ENCODE measurements at regions not wholly inside any gene's neighbourhood (a gene's known extent, or its start where the extent isn't known, plus 50 kb on each side); places are given as distances from the start of the nearest gene placed in this dataset.

DNA sequence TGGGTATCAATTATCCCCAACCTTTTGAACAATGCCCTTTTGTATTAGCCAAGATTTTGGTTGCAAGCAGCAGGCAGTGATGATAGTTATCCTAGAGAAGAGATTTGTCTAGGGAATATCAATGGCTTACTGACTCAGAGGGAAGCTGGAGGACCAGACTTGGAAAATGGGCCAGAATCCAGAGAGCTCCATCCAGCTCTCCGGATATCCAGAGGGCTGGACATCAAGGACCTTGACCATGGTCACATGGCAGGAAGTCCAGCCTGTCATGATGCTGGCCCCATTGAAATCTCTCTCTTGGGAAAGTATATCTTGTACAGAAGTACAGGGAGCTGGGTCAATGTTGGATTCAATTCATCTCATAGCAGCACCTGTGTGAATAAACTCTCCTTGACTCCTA, 148.5 kb upstream of the PDZRN3 start:
- no peak overlapping the region for H3K4me3 ChIP-seq
- no peaks in the 10 kb centered on the region for H3K36me3 ChIP-seq
- no peaks in the 10 kb centered on the region for H3K27me3 ChIP-seq (replicated peaks; ENCODE audit: insufficient read depth)
- no peak overlapping the region for H3K27ac ChIP-seq
- TF ChIP-seq POLR2AphosphoS5 (IDR thresholded peaks at IDR 0.05) (no peak), CTCF (IDR thresholded peaks at IDR 0.05) (no peak), POLR2A (IDR thresholded peaks at IDR 0.05) (no peak)
- no peaks in the 10 kb centered on the region for H3K4me1 ChIP-seq (replicated peaks)
- 28% methylated on average over 1 of the region's 1 CpG for WGBS
- DNase-seq (ENCODE audit: low spot score) = no peak
- intact Hi-C loops (cut with DNase I) = no loop called here
- H3K9me3 ChIP-seq = no peaks in the 10 kb centered on the region

GRCh38 chr3:73772076-73772886, 147.5 kb upstream of the PDZRN3 start:
- intact Hi-C loops (cut with DNase I) = no loop called here
- H3K4me3 ChIP-seq = no peak overlapping the region
- H3K27me3 ChIP-seq (replicated peaks; ENCODE audit: insufficient read depth) = no peaks in the 10 kb centered on the region
- H3K27ac ChIP-seq = no peak overlapping the region
- no peaks in the 10 kb centered on the region for H3K4me1 ChIP-seq (replicated peaks)
- H3K36me3 ChIP-seq = no peaks in the 10 kb centered on the region
- WGBS = 65% methylated on average over 3 of the region's 3 CpGs
- H3K9me3 ChIP-seq = no peaks in the 10 kb centered on the region
- no peak for TF ChIP-seq CTCF (IDR thresholded peaks at IDR 0.05)
- no peak for DNase-seq (ENCODE audit: low spot score)

DNA sequence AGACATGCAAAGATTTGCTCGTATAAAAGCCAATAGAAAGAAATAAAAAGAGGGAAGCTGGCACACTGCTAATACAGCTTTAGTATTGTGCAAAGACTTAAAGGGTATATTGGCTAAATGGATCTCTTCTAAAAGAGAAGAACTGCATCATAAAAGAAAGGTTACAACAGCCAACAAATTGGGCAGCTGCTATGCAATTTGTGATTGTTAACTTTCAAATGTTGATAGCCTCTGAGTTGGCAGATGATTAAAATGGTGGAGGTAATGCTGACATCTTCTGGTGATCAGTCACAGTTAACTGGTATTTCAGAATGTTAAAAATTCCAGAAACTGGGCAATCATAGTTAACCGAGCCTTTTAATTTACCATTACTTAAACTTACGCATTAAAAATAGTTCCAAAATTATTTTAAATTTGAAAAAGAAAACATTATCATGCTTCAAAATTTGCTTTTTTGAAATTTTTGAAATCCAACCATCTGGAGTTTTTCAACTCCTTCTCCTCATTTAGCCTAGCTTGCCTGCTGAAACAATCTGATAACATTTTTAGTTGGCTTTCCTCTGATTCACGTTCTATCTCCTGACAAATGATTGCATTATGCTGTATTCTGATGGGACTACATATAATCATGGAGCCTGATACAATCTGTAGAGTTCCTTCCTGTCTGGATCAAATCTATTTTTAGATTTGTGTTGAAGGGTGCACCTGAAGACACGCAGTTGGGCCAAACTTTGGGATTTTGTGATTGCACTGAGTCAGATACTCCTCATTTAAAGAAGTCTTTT, 144.0 kb upstream of the PDZRN3 start:
- peak; percentile 35 for TF ChIP-seq POLR2AphosphoS5 (IDR thresholded peaks at IDR 0.05)
- TF ChIP-seq CTCF (IDR thresholded peaks at IDR 0.05) = peak in 3 of 4 experiments; percentile 27 to 56 (median 27)
- TF ChIP-seq POLR2A (IDR thresholded peaks at IDR 0.05) = no peak
- H3K4me1 ChIP-seq (replicated peaks) = no peaks in the 10 kb centered on the region
- H3K27me3 ChIP-seq (replicated peaks; ENCODE audit: insufficient read depth) = no peaks in the 10 kb centered on the region
- intact Hi-C loops (cut with DNase I) = no loop called here
- no peaks in the 10 kb centered on the region for H3K9me3 ChIP-seq
- H3K36me3 ChIP-seq = no peaks in the 10 kb centered on the region
- H3K4me3 ChIP-seq = no peak overlapping the region
- no peak for DNase-seq (ENCODE audit: low spot score)
- H3K27ac ChIP-seq = no peak overlapping the region
- 54% methylated on average over 5 of the region's 5 CpGs for WGBS

GRCh38 chr3:73766599-73767381, 142.0 kb upstream of the PDZRN3 start:
- TF ChIP-seq POLR2A (IDR thresholded peaks at IDR 0.05) (no peak), CTCF (IDR thresholded peaks at IDR 0.05) (no peak), POLR2AphosphoS5 (IDR thresholded peaks at IDR 0.05) (no peak)
- H3K9me3 ChIP-seq = no peaks in the 10 kb centered on the region
- intact Hi-C loops (cut with DNase I) = no loop called here
- H3K27me3 ChIP-seq (replicated peaks; ENCODE audit: insufficient read depth) = no peaks in the 10 kb centered on the region
- peak overlapping the region in 1 of 2 donors; percentile 1 for H3K4me3 ChIP-seq
- no peak for DNase-seq (ENCODE audit: low spot score)
- H3K27ac ChIP-seq = peak overlapping the region; percentile 47 to 70
- H3K4me1 ChIP-seq (replicated peaks) = no peaks in the 10 kb centered on the region
- H3K36me3 ChIP-seq = no peaks in the 10 kb centered on the region
- WGBS = 13% methylated on average over 7 of the region's 7 CpGs

Data from prostate gland (tissue), 2 donors.